BJ (cell line): ENCODE measurements at regions not wholly inside any gene's neighbourhood (a gene's known extent, or its start where the extent isn't known, plus 50 kb on each side); places are given as distances from the start of the nearest gene placed in this dataset.

ENCODE experiments used
- CTCF ChIA-PET: fragments of 350-600 bp; formaldehyde crosslinking; extraction: SDS; loops from one replicate; lab custom pipeline; 2021; ENCODE audit warnings: antibody characterized with exemption, inconsistent platforms; lab: Yijun Ruan, JAX
- POLR2A ChIA-PET: fragments of 300-600 bp; sonication (Branson Sonifier 250); formaldehyde crosslinking; extraction: SDS; loops from one replicate; lab custom pipeline; 2021; ENCODE audit warnings: antibody characterized with exemption; lab: Charles Lee
- DNase-seq: peaks from one replicate; pipeline ENCODE4 v3.0.0-alpha.2; 2011; ENCODE audit warnings: low read depth
- H3K27me3 ChIP-seq: 2 replicates; pipeline ENCODE4 v1.6.0; 2011; ENCODE audit warnings: low read length; ENCODE audit not compliant: control insufficient read depth, insufficient read depth
- H3K36me3 ChIP-seq: 2 replicates; pipeline ENCODE4 v1.5.1; 2011; ENCODE audit warnings: low read length; ENCODE audit not compliant: control insufficient read depth, insufficient read depth
- H3K4me3 ChIP-seq: 2 replicates; pipeline ENCODE4 v1.5.1; 2011; ENCODE audit warnings: low read depth, mild to moderate bottlenecking, control low read depth, low read length
- CTCF ChIP-seq: IDR thresholded peaks from 2 replicates; pipeline ENCODE4 v1.5.1; 2011; ENCODE audit warnings: low read depth, mild to moderate bottlenecking, control low read depth, inconsistent platforms, low read length, moderate library complexity; ENCODE audit not compliant: insufficient read depth

- TF ChIP-seq CTCF = no peak
- POLR2A ChIA-PET = no interaction called here
These were observed 904.2 kb downstream of the ADGRL2 start for GRCh38 chr1:82704966-82705365.

GRCh38 chr1:82704393-82704792 lies 903.7 kb downstream of the ADGRL2 start:
- no peak for TF ChIP-seq CTCF
- no peaks in the 10 kb centered on the region for H3K27me3 ChIP-seq
- no peak overlapping the region for H3K4me3 ChIP-seq
- ChIA-PET CTCF (no interaction called here), POLR2A (no interaction called here)
- no peak for DNase-seq
- H3K36me3 ChIP-seq = no peaks in the 10 kb centered on the region

More at GRCh38 chr1:82704966-82705365, 904.2 kb downstream of the ADGRL2 start:
- DNase-seq = no peak
- no peak overlapping the region for H3K4me3 ChIP-seq
- H3K27me3 ChIP-seq = no peaks in the 10 kb centered on the region
- H3K36me3 ChIP-seq = no peaks in the 10 kb centered on the region
- CTCF ChIA-PET = no interaction called here

- ChIA-PET POLR2A (no interaction called here), CTCF (no interaction called here)
- no peak for DNase-seq
- Histone ChIP-seq H3K27me3 (no peaks in the 10 kb centered on the region), H3K36me3 (no peaks in the 10 kb centered on the region), H3K4me3 (no peak overlapping the region)
- TF ChIP-seq CTCF = no peak
These were observed 903.2 kb downstream of the ADGRL2 start for GRCh38 chr1:82703951-82704350.

GRCh38 chr1:82700476-82700875 lies 899.7 kb downstream of the ADGRL2 start:
- Histone ChIP-seq H3K4me3 (no peak overlapping the region), H3K36me3 (no peaks in the 10 kb centered on the region), H3K27me3 (no peaks in the 10 kb centered on the region)
- TF ChIP-seq CTCF = no peak
- ChIA-PET POLR2A (no interaction called here), CTCF (no interaction called here)
- no peak for DNase-seq

- POLR2A ChIA-PET = no interaction called here
- H3K36me3 ChIP-seq = no peaks in the 10 kb centered on the region
- no peak for DNase-seq
- no peak overlapping the region for H3K4me3 ChIP-seq
- no peaks in the 10 kb centered on the region for H3K27me3 ChIP-seq
- no peak for TF ChIP-seq CTCF
- CTCF ChIA-PET = no interaction called here
These were observed 897.2 kb downstream of the ADGRL2 start for GRCh38 chr1:82697965-82698364.
